ENCODE measurements at regions not wholly inside any gene's neighbourhood (a gene's known extent, or its start where the extent isn't known, plus 50 kb on each side); places are given as distances from the start of the nearest gene placed in this dataset.

GRCh38 chr16:52078716-52079655 is 468.0 kb downstream of the TOX3 start:
- ChIA-PET POLR2A (no interaction called here), CTCF (no interaction called here)
- H3K27me3 ChIP-seq (ENCODE audit: control insufficient read depth, insufficient read depth, low read length): no peaks in the 10 kb centered on the region
- no peak overlapping the region for H3K4me3 ChIP-seq (ENCODE audit: low read depth, low read length)
- DNase-seq (ENCODE audit: low read depth, low spot score): no peak
- H3K9me3 ChIP-seq (ENCODE audit: control insufficient read depth, insufficient read depth, low read length): no peaks in the 10 kb centered on the region
- no peak overlapping the region for H3K27ac ChIP-seq (ENCODE audit: low read depth, low read length)
- no peak for TF ChIP-seq CTCF (IDR thresholded peaks at IDR 0.05; ENCODE audit: low read depth, low read length)

- CTCF ChIA-PET: no interaction called here
- POLR2A ChIA-PET: no interaction called here
- Histone ChIP-seq H3K27me3 (ENCODE audit: control insufficient read depth, insufficient read depth, low read length) (no peaks in the 10 kb centered on the region), H3K27ac (ENCODE audit: low read depth, low read length) (no peak overlapping the region), H3K9me3 (ENCODE audit: control insufficient read depth, insufficient read depth, low read length) (no peaks in the 10 kb centered on the region), H3K4me3 (ENCODE audit: low read depth, low read length) (no peak overlapping the region)
- TF ChIP-seq CTCF (IDR thresholded peaks at IDR 0.05; ENCODE audit: low read depth, low read length): no peak
- DNase-seq (ENCODE audit: low read depth, low spot score): no peak
Observed at GRCh38 chr16:52077607-52078006, 469.3 kb downstream of the TOX3 start.

GRCh38 chr16:52076801-52077201 is 470.1 kb downstream of the TOX3 start:
- no peaks in the 10 kb centered on the region for H3K27me3 ChIP-seq (ENCODE audit: control insufficient read depth, insufficient read depth, low read length)
- no peak overlapping the region for H3K4me3 ChIP-seq (ENCODE audit: low read depth, low read length)
- no peak overlapping the region for H3K27ac ChIP-seq (ENCODE audit: low read depth, low read length)
- POLR2A ChIA-PET: no interaction called here
- no peak for DNase-seq (ENCODE audit: low read depth, low spot score)
- no peaks in the 10 kb centered on the region for H3K9me3 ChIP-seq (ENCODE audit: control insufficient read depth, insufficient read depth, low read length)
- TF ChIP-seq CTCF (IDR thresholded peaks at IDR 0.05; ENCODE audit: low read depth, low read length): no peak
- CTCF ChIA-PET: interaction anchor here (0.6 kb wide), 1 partner anchor 115 kb away, joined by 3 read pairs; no protein-coding TSS in a partner anchor

- ChIA-PET CTCF (no interaction called here), POLR2A (no interaction called here)
- TF ChIP-seq CTCF (IDR thresholded peaks at IDR 0.05; ENCODE audit: low read depth, low read length): no peak
Observed at GRCh38 chr16:52076332-52076731, 470.6 kb downstream of the TOX3 start.

GRCh38 chr16:52074133-52074532 is 472.8 kb downstream of the TOX3 start:
- CTCF ChIA-PET: no interaction called here
- TF ChIP-seq CTCF (IDR thresholded peaks at IDR 0.05; ENCODE audit: low read depth, low read length): no peak
- POLR2A ChIA-PET: interaction anchor here (0.5 kb wide), 1 partner anchor 1907 kb away, joined by 3 read pairs; no protein-coding TSS in a partner anchor
- Histone ChIP-seq H3K4me3 (ENCODE audit: low read depth, low read length) (no peak overlapping the region), H3K27ac (ENCODE audit: low read depth, low read length) (no peak overlapping the region), H3K9me3 (ENCODE audit: control insufficient read depth, insufficient read depth, low read length) (no peaks in the 10 kb centered on the region), H3K27me3 (ENCODE audit: control insufficient read depth, insufficient read depth, low read length) (no peaks in the 10 kb centered on the region)
- no peak for DNase-seq (ENCODE audit: low read depth, low spot score)

More at GRCh38 chr16:52076332-52076731, 470.6 kb downstream of the TOX3 start:
- no peaks in the 10 kb centered on the region for H3K27me3 ChIP-seq (ENCODE audit: control insufficient read depth, insufficient read depth, low read length)
- DNase-seq (ENCODE audit: low read depth, low spot score): no peak
- no peak overlapping the region for H3K4me3 ChIP-seq (ENCODE audit: low read depth, low read length)
- no peaks in the 10 kb centered on the region for H3K9me3 ChIP-seq (ENCODE audit: control insufficient read depth, insufficient read depth, low read length)
- no peak overlapping the region for H3K27ac ChIP-seq (ENCODE audit: low read depth, low read length)
